Esophagus muscularis mucosa (tissue), 4 donors: ENCODE measurements at regions not wholly inside any gene's neighbourhood (a gene's known extent, or its start where the extent isn't known, plus 50 kb on each side); places are given as distances from the start of the nearest gene placed in this dataset.

Source experiments
- DNase-seq: peaks from one replicate; pipeline ENCODE4 v3.0.0-alpha.2; 2017; ENCODE audit errors: extremely low spot score
- H3K27ac ChIP-seq, 4 donors: fragments of 200-600 bp; sonication (generic); replicated peaks in 1 of 4; 1 replicate in 3 of 4; 2 replicates in 1 of 4; pipeline ENCODE4 v1.5.1; 2016 to 2019; ENCODE audit warnings: mild to moderate bottlenecking in 1 of 4
- H3K27me3 ChIP-seq, 4 donors: fragments of 200-600 bp; sonication (generic); one replicate each; pipeline versions ENCODE4 v1.5.1 to v1.6.0; 2016 to 2019
- H3K36me3 ChIP-seq, 4 donors: fragments of 200-600 bp; sonication (generic); one replicate each; pipeline ENCODE4 v1.5.1; 2016 to 2019
- H3K4me1 ChIP-seq, 4 donors: fragments of 200-600 bp; sonication (generic); one replicate each; pipeline ENCODE4 v1.5.1; 2016 to 2019
- H3K4me3 ChIP-seq, 4 donors: fragments of 200-600 bp; sonication (generic); 1 replicate in 2 of 4; 2 replicates in 2 of 4; pipeline ENCODE4 v1.5.1; 2016 to 2019; ENCODE audit warnings: mild to moderate bottlenecking in 4 of 4, moderate library complexity in 1 of 4
- H3K9me3 ChIP-seq, 4 donors: fragments of 200-600 bp; sonication (generic); 1 replicate in 3 of 4; 2 replicates in 1 of 4; pipeline ENCODE4 v1.5.1; 2016 to 2019
- EP300 ChIP-seq: sonication (generic); formaldehyde crosslinking; IDR thresholded peaks from one replicate; pipeline ENCODE4 v1.6.1; 2017; ENCODE audit warnings: antibody characterized with exemption
- POLR2A ChIP-seq: fragments of 450-650 bp; IDR thresholded peaks from one replicate; pipeline ENCODE4 v1.6.1; 2017; ENCODE audit warnings: antibody characterized with exemption, moderate library complexity, mild to moderate bottlenecking, low read depth
- POLR2AphosphoS5 ChIP-seq, 2 donors: sonication (generic); formaldehyde crosslinking; IDR thresholded peaks; one replicate each; pipeline ENCODE4 v1.6.1; 2017; ENCODE audit warnings: antibody characterized with exemption in 2 of 2
- WGBS: methylation state at CpG from one replicate; pipeline ENCODE4 v1.1.5; 2018; 5-methylcytosine and 5-hydroxymethylcytosine counted together
- intact Hi-C: fragments of 100-400 bp; cut with DNase I; formaldehyde crosslinking; loops from one replicate; pipeline ENCODE4 v1.15.1; 2023
- TF ChIP-seq, protein P1 (sequence below), 3 experiments: fragments of 200-600 bp in 2 of 3; fragments of 450-650 bp in 1 of 3; sonication (generic) in 2 of 3; IDR thresholded peaks; one replicate each; pipeline ENCODE4 v1.5.1; 2017 to 2019; ENCODE audit warnings: antibody characterized with exemption in 3 of 3, mild to moderate bottlenecking in 2 of 3, moderate library complexity in 1 of 3

DNA sequence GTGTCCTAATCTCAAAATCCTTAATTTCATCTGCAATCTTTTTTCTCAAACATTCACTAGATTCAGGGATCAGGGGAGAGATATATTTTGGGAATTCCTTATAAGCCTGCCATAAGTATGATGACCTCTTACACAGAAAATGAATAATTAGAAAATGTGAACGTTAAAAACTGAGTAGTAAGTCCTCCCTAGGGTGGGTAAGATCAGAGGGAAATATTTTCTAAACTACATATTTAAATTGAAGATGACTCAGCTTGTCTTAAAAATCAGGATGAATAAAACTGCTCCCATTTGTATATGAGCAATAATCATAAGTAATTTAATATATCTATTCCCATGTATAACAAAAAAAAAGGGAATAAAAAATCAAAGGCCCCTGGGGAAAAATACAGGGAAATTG, 935.5 kb downstream of the TMTC2 start:
- Histone ChIP-seq H3K4me1 (no peaks in the 10 kb centered on the region), H3K4me3 (no peak overlapping the region), H3K27me3 (no peaks in the 10 kb centered on the region), H3K36me3 (no peaks in the 10 kb centered on the region), H3K27ac (no peak overlapping the region), H3K9me3 (no peaks in the 10 kb centered on the region)
- intact Hi-C loops = no loop called here
- no peak for TF ChIP-seq EP300
- DNase-seq = no peak
- 50% methylated on average over 1 of the region's 1 CpG for WGBS

DNA sequence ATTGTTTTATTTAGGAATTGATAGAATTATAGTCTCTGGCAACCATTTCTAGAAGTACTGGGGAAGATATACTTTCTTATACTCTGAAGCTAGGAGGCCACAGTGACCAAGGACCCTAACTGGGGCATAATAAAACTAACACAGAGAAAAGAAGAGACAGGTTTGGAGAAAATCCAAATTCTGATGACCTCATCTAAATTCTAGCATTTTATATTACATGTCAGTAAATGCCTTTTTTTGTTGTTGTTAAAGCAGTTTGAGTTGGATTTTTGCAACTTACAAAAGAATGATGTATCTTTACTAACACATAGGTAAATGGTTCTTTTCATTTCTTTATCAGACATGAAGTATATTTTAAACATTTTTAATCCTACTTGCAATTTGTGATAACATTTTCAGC, 933.3 kb downstream of the TMTC2 start:
- Histone ChIP-seq H3K27ac (no peak overlapping the region), H3K4me1 (no peaks in the 10 kb centered on the region), H3K27me3 (no peaks in the 10 kb centered on the region), H3K4me3 (no peak overlapping the region), H3K36me3 (no peaks in the 10 kb centered on the region), H3K9me3 (no peaks in the 10 kb centered on the region)
- no peak for DNase-seq
- intact Hi-C loops = no loop called here
- TF ChIP-seq POLR2A = no peak
- TF ChIP-seq, protein P1, sequence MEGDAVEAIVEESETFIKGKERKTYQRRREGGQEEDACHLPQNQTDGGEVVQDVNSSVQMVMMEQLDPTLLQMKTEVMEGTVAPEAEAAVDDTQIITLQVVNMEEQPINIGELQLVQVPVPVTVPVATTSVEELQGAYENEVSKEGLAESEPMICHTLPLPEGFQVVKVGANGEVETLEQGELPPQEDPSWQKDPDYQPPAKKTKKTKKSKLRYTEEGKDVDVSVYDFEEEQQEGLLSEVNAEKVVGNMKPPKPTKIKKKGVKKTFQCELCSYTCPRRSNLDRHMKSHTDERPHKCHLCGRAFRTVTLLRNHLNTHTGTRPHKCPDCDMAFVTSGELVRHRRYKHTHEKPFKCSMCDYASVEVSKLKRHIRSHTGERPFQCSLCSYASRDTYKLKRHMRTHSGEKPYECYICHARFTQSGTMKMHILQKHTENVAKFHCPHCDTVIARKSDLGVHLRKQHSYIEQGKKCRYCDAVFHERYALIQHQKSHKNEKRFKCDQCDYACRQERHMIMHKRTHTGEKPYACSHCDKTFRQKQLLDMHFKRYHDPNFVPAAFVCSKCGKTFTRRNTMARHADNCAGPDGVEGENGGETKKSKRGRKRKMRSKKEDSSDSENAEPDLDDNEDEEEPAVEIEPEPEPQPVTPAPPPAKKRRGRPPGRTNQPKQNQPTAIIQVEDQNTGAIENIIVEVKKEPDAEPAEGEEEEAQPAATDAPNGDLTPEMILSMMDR (IDR thresholded peaks at IDR 0.05) = no peak
- no peak for TF ChIP-seq POLR2AphosphoS5 (IDR thresholded peaks at IDR 0.05)
- TF ChIP-seq EP300 = no peak

DNA sequence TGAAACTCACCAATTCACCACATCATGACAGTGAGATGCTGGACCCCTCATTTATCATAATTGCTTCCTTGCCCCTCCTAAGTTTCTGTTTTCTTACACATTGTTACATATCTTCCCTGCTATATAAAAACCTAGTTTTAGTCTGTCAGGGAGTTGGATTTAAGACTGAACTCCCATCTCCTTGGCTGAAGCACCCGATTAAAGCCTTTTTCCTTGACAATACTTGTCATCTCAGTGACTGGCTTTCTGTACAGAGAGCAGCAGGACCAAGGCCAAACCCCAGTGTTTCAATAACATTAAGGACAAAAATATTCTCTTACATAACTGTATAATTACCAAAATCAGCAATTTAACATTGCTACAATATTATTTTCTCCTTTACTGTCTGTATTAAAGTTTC, 928.4 kb downstream of the TMTC2 start:
- DNase-seq = no peak
- H3K4me1 ChIP-seq = no peaks in the 10 kb centered on the region
- intact Hi-C loops = no loop called here
- peaks cover 0 to 5% (median 0%) of the 10 kb centered on the region in 4 donors for H3K9me3 ChIP-seq
- WGBS = 82% methylated on average over 1 of the region's 1 CpG
- H3K36me3 ChIP-seq = no peaks in the 10 kb centered on the region
- H3K4me3 ChIP-seq = no peak overlapping the region
- H3K27me3 ChIP-seq = no peaks in the 10 kb centered on the region
- H3K27ac ChIP-seq = no peak overlapping the region
- TF ChIP-seq, protein P1 (IDR thresholded peaks at IDR 0.05) = no peak
- TF ChIP-seq POLR2A (no peak), EP300 (no peak), POLR2AphosphoS5 (IDR thresholded peaks at IDR 0.05) (no peak)

DNA sequence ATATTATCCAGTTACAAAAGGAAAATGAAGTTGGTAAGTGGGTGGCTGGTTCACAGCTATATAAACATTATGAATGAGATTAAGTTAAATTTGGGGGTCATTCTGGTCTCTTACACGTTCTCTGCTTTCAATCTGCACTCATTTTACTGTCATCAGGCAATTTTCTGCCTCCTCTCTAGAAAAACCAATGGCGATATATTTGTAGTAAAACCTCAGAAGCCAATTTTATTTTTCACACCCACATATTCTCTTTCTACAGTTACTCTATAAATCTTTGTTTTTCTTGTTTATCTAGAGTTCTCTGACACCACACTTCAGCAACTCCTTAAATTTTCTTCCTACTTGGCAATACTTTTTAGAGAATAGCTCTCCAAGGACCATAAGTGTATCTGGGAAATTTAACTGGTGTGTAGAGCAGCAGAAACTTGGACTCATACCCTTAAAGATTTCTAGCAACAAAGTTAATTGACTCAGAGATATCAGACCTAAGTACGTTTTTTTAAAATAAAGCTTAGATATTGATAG, 926.9 kb downstream of the TMTC2 start:
- Histone ChIP-seq H3K4me1 (no peaks in the 10 kb centered on the region), H3K27ac (no peak overlapping the region), H3K27me3 (no peaks in the 10 kb centered on the region), H3K36me3 (no peaks in the 10 kb centered on the region), H3K9me3 (peaks cover 0 to 5% (median 0%) of the 10 kb centered on the region in 4 donors), H3K4me3 (no peak overlapping the region)
- DNase-seq = no peak
- WGBS = 42% methylated on average over 3 of the region's 3 CpGs
- TF ChIP-seq, protein P1 (IDR thresholded peaks at IDR 0.05) = no peak
- TF ChIP-seq EP300 (no peak), POLR2AphosphoS5 (IDR thresholded peaks at IDR 0.05) (no peak), POLR2A (no peak)
- intact Hi-C loops = no loop called here

DNA sequence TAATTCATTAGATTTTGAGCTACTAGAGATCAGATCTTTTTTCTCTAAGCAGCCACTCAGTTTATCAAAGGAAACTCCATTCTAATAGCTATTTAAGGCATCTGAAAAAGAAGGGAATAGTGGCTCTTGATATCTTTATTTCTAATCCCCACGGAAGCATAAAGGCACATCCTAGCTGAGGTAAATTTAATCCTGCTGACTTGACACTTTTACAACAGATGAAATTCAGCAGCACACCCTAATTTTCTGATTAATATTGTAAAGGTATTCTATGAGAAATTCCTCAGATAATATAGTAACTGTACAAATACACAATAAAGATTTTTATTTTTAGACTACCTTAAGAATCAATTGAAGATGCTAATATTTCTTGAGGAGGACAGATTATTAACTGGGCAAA, 916.4 kb downstream of the TMTC2 start:
- DNase-seq = no peak
- Histone ChIP-seq H3K27ac (no peak overlapping the region), H3K4me3 (no peak overlapping the region), H3K27me3 (no peaks in the 10 kb centered on the region), H3K4me1 (no peaks in the 10 kb centered on the region), H3K36me3 (no peaks in the 10 kb centered on the region), H3K9me3 (peaks cover 0 to 35% (median 15%) of the 10 kb centered on the region in 4 donors)
- 68% methylated on average over 1 of the region's 1 CpG for WGBS
- intact Hi-C loops = no loop called here
- TF ChIP-seq, protein P1 (IDR thresholded peaks at IDR 0.05) = no peak
- TF ChIP-seq EP300 (no peak), POLR2A (no peak), POLR2AphosphoS5 (IDR thresholded peaks at IDR 0.05) (no peak)
